ENCODE measurements at regions not wholly inside any gene's neighbourhood (a gene's known extent, or its start where the extent isn't known, plus 50 kb on each side); places are given as distances from the start of the nearest gene placed in this dataset.
"Not testable (repeated sequence)": the region's sequence is repeated elsewhere in the genome, so short reads cannot be mapped to it uniquely, and the experiment has no call there.

GRCh38 chr2:221914334-221914880 lies 342.3 kb upstream of the EPHA4 start:
- no peak for DNase-seq

GRCh38 chr2:221911890-221912289 lies 339.8 kb upstream of the EPHA4 start:
- DNase-seq: no peak

- DNase-seq: no peak
Measured at GRCh38 chr2:221911321-221911720, 339.2 kb upstream of the EPHA4 start.

- no peak for DNase-seq
Measured at GRCh38 chr2:221908518-221908917, 336.4 kb upstream of the EPHA4 start.

GRCh38 chr2:221897718-221898117 lies 325.6 kb upstream of the EPHA4 start:
- no peak for DNase-seq

- peak; percentile 36 for DNase-seq
Measured at GRCh38 chr2:221896505-221897151, 324.5 kb upstream of the EPHA4 start.

- DNase-seq: no peak
Measured at GRCh38 chr2:221895366-221896121, 323.4 kb upstream of the EPHA4 start.

GRCh38 chr2:221893501-221893900 lies 321.4 kb upstream of the EPHA4 start:
- no peak for DNase-seq

- DNase-seq: not testable (repeated sequence)
Measured at GRCh38 chr2:221892006-221892405, 319.9 kb upstream of the EPHA4 start.

- DNase-seq: no peak
Measured at GRCh38 chr2:221883976-221884375, 311.9 kb upstream of the EPHA4 start.

- no peak for DNase-seq
Measured at GRCh38 chr2:221876016-221876415, 303.9 kb upstream of the EPHA4 start.

- DNase-seq: no peak
Measured at GRCh38 chr2:221874444-221874843, 302.3 kb upstream of the EPHA4 start.

GRCh38 chr2:221857719-221858118 lies 285.6 kb upstream of the EPHA4 start:
- DNase-seq: no peak

- DNase-seq: no peak
Measured at GRCh38 chr2:221853297-221853696, 281.2 kb upstream of the EPHA4 start.

- DNase-seq: no peak
Measured at GRCh38 chr2:221851531-221852045, 279.5 kb upstream of the EPHA4 start.

- DNase-seq: no peak
Measured at GRCh38 chr2:221850076-221850475, 278.0 kb upstream of the EPHA4 start.

GRCh38 chr2:221848286-221848685 lies 276.2 kb upstream of the EPHA4 start:
- no peak for DNase-seq

GRCh38 chr2:221845021-221845365 lies 272.9 kb upstream of the EPHA4 start:
- no peak for DNase-seq

GRCh38 chr2:221844212-221845020 lies 272.3 kb upstream of the EPHA4 start:
- no peak for DNase-seq

GRCh38 chr2:221836095-221836494 lies 264.0 kb upstream of the EPHA4 start:
- DNase-seq: no peak

- DNase-seq: no peak
Measured at GRCh38 chr2:221833966-221834365, 261.9 kb upstream of the EPHA4 start.

GRCh38 chr2:221831051-221831450 lies 258.9 kb upstream of the EPHA4 start:
- no peak for DNase-seq

- peak; percentile 1 for DNase-seq
Measured at GRCh38 chr2:221822416-221822815, 250.3 kb upstream of the EPHA4 start.

All from fibroblast of skin of scalp (primary cell).